T-helper 17 cell (primary cell): ENCODE measurements at regions not wholly inside any gene's neighbourhood (a gene's known extent, or its start where the extent isn't known, plus 50 kb on each side); places are given as distances from the start of the nearest gene placed in this dataset.

ENCODE experiments used
- ATAC-seq: fragments of 150-1000 bp; cut with Tn5 transposase; 2 replicates; pipeline ENCODE4 v1.10.0; 2021; ENCODE audit warnings: mild to moderate bottlenecking, moderate library complexity
- DNase-seq, 3 donors: peaks; one replicate each; pipeline versions ENCODE4 v3.0.0 to v3.0.0-alpha.2; 2020 to 2021
- H3K9me3 ChIP-seq: one replicate; pipeline ENCODE4 v1.7.0; 2013; ENCODE audit warnings: low read length, mild to moderate bottlenecking; ENCODE audit not compliant: control insufficient read depth, poor library complexity, severe bottlenecking
- H3K27ac Mint-ChIP-seq: one replicate; pipeline ENCODE4 v1.8.0; 2022; ENCODE audit warnings: mild to moderate bottlenecking, moderate library complexity, mixed read lengths
- H3K27me3 Mint-ChIP-seq: one replicate; pipeline ENCODE4 v1.8.0; 2022; ENCODE audit warnings: mixed read lengths
- H3K36me3 Mint-ChIP-seq: one replicate; pipeline ENCODE4 v1.8.0; 2022; ENCODE audit warnings: low read depth, mixed read lengths
- H3K4me1 Mint-ChIP-seq: one replicate; pipeline ENCODE4 v1.8.0; 2022; ENCODE audit warnings: mild to moderate bottlenecking, mixed read lengths
- H3K4me3 Mint-ChIP-seq: one replicate; pipeline ENCODE4 v1.8.0; 2022; ENCODE audit warnings: mild to moderate bottlenecking, moderate library complexity, mixed read lengths

DNA sequence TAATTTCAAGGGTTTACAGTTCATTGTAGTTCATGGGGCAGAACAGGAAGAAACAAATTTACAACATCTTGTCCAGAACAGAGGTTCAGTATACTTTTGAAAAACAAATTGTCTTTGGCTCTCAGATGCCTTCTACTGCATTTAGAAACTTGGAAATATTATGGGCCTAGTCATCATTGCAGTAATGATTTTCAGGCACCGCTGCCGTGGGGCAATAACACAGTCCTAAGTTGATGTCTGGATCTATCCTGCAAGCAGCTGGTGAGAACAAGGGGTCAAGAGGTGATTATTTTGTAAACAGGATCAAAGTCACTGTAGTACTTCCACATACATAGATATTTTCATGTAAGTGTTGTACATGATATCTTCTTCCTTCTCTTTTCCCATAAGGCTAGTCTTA, 82.5 kb upstream of the CAST start:
- no peaks in the 10 kb centered on the region for H3K36me3 Mint-ChIP-seq
- DNase-seq (no peak), ATAC-seq (no peak)
- H3K4me1 Mint-ChIP-seq = peaks cover 5% of the 10 kb centered on the region
- no peak overlapping the region for H3K4me3 Mint-ChIP-seq
- H3K27me3 Mint-ChIP-seq = peaks cover 32% of the 10 kb centered on the region
- H3K9me3 ChIP-seq = no peaks in the 10 kb centered on the region
- no peak overlapping the region for H3K27ac Mint-ChIP-seq

- Mint-ChIP-seq H3K36me3 (peaks cover 2% of the 10 kb centered on the region), H3K27me3 (peaks cover 48% of the 10 kb centered on the region), H3K4me3 (peak overlapping the region; percentile 7), H3K27ac (no peak overlapping the region), H3K4me1 (peaks cover 7% of the 10 kb centered on the region)
- ATAC-seq (no peak), DNase-seq (no peak)
- H3K9me3 ChIP-seq = no peaks in the 10 kb centered on the region
These were observed 79.8 kb upstream of the CAST start for GRCh38 chr5:96582343-96582742.

DNA sequence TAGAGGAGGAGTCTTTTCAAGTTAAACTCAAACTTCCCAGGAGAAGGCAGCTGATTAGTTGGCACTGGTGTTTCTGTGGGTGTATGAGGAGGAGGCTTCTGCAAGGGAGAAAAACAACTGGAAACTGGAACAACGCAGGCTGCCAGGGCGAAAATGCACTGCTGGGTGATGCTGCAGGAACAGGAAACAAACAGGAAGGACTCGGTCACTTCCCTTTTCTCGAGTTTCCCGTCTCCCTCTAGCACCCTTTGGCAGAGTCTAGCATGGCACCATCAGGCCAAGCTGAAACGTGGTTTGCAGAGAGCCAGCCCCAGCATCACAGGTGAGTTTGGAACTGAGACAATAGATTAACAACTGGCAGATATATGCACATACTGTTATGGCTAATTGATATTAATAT, 77.5 kb upstream of the CAST start:
- no peaks in the 10 kb centered on the region for H3K9me3 ChIP-seq
- H3K27ac Mint-ChIP-seq = no peak overlapping the region
- H3K4me1 Mint-ChIP-seq = peaks cover 7% of the 10 kb centered on the region
- H3K36me3 Mint-ChIP-seq = peaks cover 2% of the 10 kb centered on the region
- H3K27me3 Mint-ChIP-seq = peaks cover 35% of the 10 kb centered on the region
- no peak for ATAC-seq
- DNase-seq = no peak
- no peak overlapping the region for H3K4me3 Mint-ChIP-seq

GRCh38 chr5:96588539-96588938, 73.6 kb upstream of the CAST start:
- Mint-ChIP-seq H3K4me3 (no peak overlapping the region), H3K27ac (no peak overlapping the region), H3K27me3 (peaks cover 51% of the 10 kb centered on the region)

DNA sequence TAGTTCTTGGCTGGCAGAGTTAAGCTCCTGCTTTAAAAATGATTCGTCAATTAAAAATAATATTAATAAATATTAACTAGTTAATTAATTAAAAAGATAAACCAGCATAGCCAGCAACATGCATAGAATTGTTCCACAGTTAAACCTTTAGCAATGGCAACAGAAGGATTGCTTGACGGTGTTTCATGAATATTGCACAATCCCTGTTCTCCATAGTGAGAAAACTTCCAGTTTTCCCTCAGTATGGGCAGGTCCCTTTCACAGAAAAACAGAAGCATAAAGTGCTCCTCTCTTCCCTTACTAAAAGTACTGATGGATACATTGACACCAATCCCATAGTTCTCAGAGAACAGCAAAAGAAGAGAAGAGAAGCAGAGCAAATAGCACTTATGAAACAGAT, 71.4 kb upstream of the CAST start:
- H3K4me1 Mint-ChIP-seq = peaks cover 3% of the 10 kb centered on the region
- H3K36me3 Mint-ChIP-seq = peaks cover 7% of the 10 kb centered on the region
- no peaks in the 10 kb centered on the region for H3K9me3 ChIP-seq
- H3K4me3 Mint-ChIP-seq = no peak overlapping the region
- no peak overlapping the region for H3K27ac Mint-ChIP-seq
- no peak for ATAC-seq
- no peak for DNase-seq
- peaks cover 51% of the 10 kb centered on the region for H3K27me3 Mint-ChIP-seq

More at GRCh38 chr5:96588539-96588938, 73.6 kb upstream of the CAST start:
- Mint-ChIP-seq H3K36me3 (peaks cover 7% of the 10 kb centered on the region), H3K4me1 (peaks cover 7% of the 10 kb centered on the region)
- DNase-seq = no peak
- no peaks in the 10 kb centered on the region for H3K9me3 ChIP-seq
- ATAC-seq = no peak

DNA sequence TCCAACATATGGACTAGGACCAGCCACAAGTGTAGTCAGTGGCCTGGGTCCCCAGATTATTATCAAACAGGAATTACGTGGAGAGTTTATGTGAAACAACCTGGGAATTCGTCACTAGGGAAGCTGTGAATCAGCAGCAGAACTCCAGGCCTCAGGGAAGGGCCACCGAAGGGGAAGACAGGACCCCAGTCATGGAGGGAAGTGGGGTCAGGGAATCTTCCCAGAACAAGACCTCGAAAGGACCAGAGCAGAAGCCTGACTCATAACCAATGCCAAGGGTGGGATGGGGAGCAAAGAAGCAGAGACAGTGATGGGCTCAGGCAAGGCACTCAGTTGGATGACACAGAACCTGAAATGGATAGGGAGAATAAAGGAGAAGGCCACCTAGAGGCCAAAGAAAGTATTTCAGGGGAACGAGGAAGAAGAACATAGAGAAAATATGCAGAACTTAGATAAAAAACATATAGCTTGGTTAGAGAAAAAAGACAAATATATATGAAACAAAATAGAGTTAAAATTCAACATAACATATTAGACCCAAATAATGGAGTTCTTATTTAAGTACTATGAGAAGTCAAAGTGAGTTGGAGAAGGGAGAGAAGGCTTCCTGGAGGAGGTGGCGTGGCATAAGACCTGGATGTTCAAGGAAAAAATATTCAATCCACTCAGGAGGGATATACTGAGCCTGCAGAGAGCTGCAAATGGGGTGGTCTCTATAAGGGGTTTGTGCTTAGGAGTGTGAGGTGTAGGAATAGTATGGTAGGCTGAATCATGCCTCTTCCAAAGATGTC, 66.7 kb upstream of the CAST start:
- no peak for ATAC-seq
- Mint-ChIP-seq H3K4me1 (peaks cover 5% of the 10 kb centered on the region), H3K36me3 (peaks cover 10% of the 10 kb centered on the region), H3K4me3 (no peak overlapping the region), H3K27ac (peak overlapping the region; percentile 70), H3K27me3 (peaks cover 68% of the 10 kb centered on the region)
- no peaks in the 10 kb centered on the region for H3K9me3 ChIP-seq
- DNase-seq = no peak

DNA sequence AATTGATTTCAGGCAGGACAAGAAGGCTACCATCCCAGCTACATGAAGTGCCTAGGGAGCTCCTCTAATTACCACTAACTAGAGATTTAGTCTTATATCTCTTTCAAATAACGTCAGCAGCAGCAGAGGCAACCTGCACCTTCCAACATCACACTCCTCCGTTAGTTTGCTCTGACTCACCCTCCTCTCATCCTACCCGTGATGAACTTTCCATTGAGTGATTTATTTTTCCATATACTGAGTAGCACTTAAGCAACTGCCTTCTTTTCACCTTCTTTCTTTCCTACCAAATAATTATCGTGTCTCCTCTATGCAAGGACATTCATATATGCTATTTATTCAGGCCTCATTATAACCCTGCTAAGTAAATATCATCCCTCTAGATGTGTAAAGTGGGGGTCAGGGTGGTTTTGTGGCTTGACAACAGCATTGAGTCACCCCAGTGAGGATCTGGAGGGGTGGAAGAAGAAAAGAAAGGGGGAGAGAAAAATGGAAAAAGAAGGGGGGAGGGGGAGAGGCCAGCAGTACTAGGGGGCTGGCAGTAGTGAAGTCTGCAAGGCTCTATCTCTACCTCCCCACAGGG, 64.6 kb upstream of the CAST start:
- Mint-ChIP-seq H3K27ac (no peak overlapping the region), H3K27me3 (peaks cover 74% of the 10 kb centered on the region), H3K36me3 (peaks cover 10% of the 10 kb centered on the region), H3K4me1 (peaks cover 9% of the 10 kb centered on the region), H3K4me3 (no peak overlapping the region)
- H3K9me3 ChIP-seq = no peaks in the 10 kb centered on the region
- DNase-seq (no peak), ATAC-seq (no peak)

GRCh38 chr5:96601200-96601599, 61.0 kb upstream of the CAST start:
- no peak for ATAC-seq
- H3K4me1 Mint-ChIP-seq = peaks cover 5% of the 10 kb centered on the region
- H3K27ac Mint-ChIP-seq = no peak overlapping the region
- H3K27me3 Mint-ChIP-seq = peaks cover 54% of the 10 kb centered on the region
- no peak for DNase-seq
- peaks cover 3% of the 10 kb centered on the region for H3K36me3 Mint-ChIP-seq
- H3K9me3 ChIP-seq = no peaks in the 10 kb centered on the region
- peak overlapping the region; percentile 39 for H3K4me3 Mint-ChIP-seq

GRCh38 chr5:96601715-96602244, 60.4 kb upstream of the CAST start:
- Mint-ChIP-seq H3K4me3 (no peak overlapping the region), H3K4me1 (peaks cover 5% of the 10 kb centered on the region), H3K27ac (no peak overlapping the region), H3K36me3 (peaks cover 3% of the 10 kb centered on the region), H3K27me3 (peaks cover 54% of the 10 kb centered on the region)
- ATAC-seq (peak; percentile 89), DNase-seq (peak in 1 of 3 donors; percentile 43)
- H3K9me3 ChIP-seq = no peaks in the 10 kb centered on the region

DNA sequence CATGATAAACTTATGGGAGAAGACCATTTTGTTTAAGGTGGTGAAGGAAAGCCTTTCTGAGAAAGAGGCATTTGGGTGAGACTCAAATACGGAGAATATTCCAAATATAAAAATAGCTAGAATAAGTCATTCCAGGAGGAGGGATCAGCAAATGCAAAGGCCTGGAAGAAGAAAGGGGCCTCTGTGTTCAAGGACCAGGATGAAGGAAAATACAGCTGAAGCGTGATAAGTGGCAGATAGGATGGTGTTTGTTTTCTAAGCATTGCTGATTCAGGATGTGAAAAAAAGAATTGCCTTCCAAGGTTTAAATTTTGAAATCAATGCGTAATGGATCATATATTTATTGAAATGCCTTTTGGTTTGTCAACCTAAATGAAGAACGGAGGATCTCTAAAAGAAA, 59.4 kb upstream of the CAST start:
- no peak for DNase-seq
- Mint-ChIP-seq H3K27ac (no peak overlapping the region), H3K36me3 (no peaks in the 10 kb centered on the region), H3K4me1 (peaks cover 3% of the 10 kb centered on the region), H3K4me3 (no peak overlapping the region), H3K27me3 (peaks cover 48% of the 10 kb centered on the region)
- no peak for ATAC-seq
- H3K9me3 ChIP-seq = no peaks in the 10 kb centered on the region

DNA sequence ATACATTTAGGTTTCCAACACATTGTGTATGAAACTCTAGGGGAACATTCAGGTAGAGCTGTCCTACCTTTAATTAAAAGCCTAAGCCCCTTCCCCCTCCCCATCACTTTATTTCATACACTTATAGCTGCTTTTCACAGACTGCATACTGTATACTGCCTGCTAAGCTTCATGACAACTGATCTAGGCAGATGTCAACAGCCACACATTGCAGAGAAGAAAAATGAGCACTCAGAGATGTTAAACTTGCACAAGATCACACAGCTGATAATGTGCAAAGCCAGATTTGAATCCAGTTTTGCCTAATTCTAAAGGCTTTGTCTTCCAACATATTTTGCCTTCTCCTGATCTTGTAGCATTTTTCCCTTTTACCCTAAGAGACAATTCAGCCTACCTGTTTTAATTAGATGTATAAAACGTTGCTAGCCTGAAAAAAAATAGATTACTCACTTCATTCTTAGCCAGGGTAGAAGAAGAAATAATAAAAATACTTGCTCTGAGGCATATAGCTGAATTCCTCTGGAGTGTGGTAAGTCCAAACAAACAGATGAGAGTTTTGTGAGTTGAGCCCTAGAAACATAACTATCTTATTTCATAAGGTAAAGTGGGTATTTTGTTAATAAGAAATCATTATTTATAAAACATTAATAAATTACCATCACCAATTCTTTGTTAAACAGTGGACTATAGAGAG, 56.9 kb upstream of the CAST start:
- H3K27me3 Mint-ChIP-seq = peaks cover 40% of the 10 kb centered on the region
- H3K27ac Mint-ChIP-seq = no peak overlapping the region
- ATAC-seq = no peak
- H3K4me1 Mint-ChIP-seq = peaks cover 3% of the 10 kb centered on the region
- H3K4me3 Mint-ChIP-seq = no peak overlapping the region
- H3K9me3 ChIP-seq = no peaks in the 10 kb centered on the region
- no peak for DNase-seq
- peaks cover 3% of the 10 kb centered on the region for H3K36me3 Mint-ChIP-seq

GRCh38 chr5:96609369-96609768, 52.8 kb upstream of the CAST start:
- DNase-seq (no peak), ATAC-seq (no peak)
- peaks cover 4% of the 10 kb centered on the region for H3K4me1 Mint-ChIP-seq
- H3K9me3 ChIP-seq = no peaks in the 10 kb centered on the region
- no peak overlapping the region for H3K4me3 Mint-ChIP-seq
- peaks cover 41% of the 10 kb centered on the region for H3K27me3 Mint-ChIP-seq
- peaks cover 4% of the 10 kb centered on the region for H3K36me3 Mint-ChIP-seq
- no peak overlapping the region for H3K27ac Mint-ChIP-seq

DNA sequence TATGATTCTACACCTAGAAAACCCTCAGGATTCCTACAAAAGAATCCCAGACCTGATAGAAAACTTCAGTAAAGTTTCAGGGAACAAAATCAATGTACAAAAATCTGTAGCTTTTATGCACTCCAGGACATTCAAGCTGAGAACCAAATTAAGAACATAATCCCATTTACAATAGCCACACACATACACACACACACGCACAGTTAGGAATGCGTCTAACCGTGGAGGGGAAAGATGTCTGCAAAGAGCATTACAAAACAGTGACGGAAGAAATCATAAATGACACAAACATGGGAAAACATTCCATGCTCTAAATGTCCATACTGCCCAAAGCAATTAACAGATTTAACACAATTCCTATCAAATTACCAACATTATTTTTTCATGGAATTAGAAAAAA, 51.4 kb upstream of the CAST start:
- ATAC-seq (no peak), DNase-seq (no peak)
- Mint-ChIP-seq H3K27ac (no peak overlapping the region), H3K4me3 (no peak overlapping the region), H3K27me3 (peaks cover 36% of the 10 kb centered on the region), H3K36me3 (peaks cover 4% of the 10 kb centered on the region), H3K4me1 (peaks cover 6% of the 10 kb centered on the region)
- H3K9me3 ChIP-seq = no peaks in the 10 kb centered on the region
